NCI-H1092 treated with DMSO at 0.1 percent for 48 hours (cell line): ENCODE measurements at regions not wholly inside any gene's neighbourhood (a gene's known extent, or its start where the extent isn't known, plus 50 kb on each side); places are given as distances from the start of the nearest gene placed in this dataset.
A peak's percentile ranks its signal among the peaks of the same experiment; 100 is the strongest.
"Not testable (repeated sequence)": the region's sequence is repeated elsewhere in the genome, so short reads cannot be mapped to it uniquely, and the experiment has no call there.

Experiments
- DNase-seq: peaks from one replicate; lab custom pipeline; 2025; lab: John Stamatoyannopoulos, UW

DNA sequence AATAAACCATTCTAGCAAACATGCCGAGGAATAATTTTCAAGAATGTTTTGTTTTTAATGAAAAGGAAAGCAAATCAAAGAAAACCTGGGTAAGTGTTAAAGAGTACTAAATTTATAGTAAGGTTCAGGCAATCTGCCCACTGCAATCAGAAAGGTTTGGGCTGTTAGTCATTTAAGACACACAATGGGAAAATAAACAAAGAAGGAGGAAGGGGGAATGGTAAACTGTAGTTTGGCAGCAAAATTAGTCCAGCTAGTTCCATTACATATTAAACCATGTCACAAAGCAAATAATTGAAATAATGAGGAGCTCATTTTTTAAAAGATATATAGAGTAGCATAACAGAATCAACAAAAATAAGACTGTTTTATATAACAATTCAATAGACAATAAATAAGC is 87.5 kb upstream of the COPS8 start:
- DNase-seq = peak; percentile 36

DNA sequence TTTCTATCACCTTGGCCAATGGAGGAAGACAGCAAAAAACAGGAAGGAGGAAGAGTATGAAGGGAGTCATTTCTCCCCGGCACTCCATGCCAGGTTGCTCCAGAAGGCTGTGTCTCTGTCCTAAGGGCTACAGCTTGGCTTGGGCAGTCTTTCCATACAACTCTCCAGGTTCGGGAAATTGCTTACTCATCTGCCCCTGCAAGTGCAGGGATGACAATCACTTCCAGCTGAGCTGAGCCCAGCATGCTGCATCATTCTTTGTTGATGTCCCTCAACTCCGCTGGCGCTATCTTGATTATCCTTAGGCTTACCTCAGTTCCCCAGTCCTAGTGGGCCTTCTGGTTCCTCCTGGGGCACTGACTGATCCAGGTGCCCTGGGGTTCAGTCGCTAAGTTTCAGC is 86.9 kb upstream of the COPS8 start:
- DNase-seq = no peak

GRCh38 chr2:237000481-237000880 is 85.2 kb upstream of the COPS8 start:
- DNase-seq = no peak

DNA sequence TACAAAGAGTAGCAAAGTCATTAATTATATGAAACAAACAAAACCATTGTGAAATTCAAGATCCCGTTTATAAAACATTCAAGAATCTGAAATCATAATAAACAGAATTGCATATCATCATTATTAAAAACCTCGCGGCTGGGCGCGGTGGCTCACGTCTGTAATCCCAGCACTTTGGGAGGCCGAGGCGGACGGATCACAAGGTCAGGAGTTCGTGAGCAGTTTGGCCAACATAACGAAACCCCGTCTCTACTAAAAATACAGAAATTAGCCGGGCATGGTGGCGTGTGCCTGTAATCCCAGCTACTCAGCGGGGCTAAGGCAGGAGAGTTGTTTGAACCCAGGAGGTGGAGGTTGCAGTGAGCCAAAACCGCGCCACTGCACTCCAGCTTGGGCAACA is 80.3 kb upstream of the COPS8 start:
- DNase-seq = not testable (repeated sequence)

- DNase-seq = no peak
Observed at GRCh38 chr2:237011206-237011795, 74.4 kb upstream of the COPS8 start.

DNA sequence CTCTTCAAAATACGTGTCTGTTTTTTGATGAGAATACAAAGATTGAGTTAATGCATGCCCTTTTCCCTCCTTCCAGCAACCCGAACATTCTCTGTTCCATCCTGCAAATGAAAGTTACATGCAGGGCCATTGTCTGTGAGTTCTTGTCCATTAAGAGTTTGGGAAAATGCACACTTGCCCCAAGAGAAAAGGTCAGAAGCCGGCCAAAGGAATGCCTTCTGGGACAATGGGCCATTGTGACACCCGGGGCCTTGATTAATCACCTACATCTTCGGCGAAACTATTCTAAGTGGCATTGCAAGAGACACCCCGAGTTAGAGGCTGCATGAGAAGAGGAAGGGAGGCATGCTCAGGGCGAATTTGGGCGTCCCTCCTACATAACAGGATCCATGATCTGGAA is 73.7 kb upstream of the COPS8 start:
- no peak for DNase-seq

DNA sequence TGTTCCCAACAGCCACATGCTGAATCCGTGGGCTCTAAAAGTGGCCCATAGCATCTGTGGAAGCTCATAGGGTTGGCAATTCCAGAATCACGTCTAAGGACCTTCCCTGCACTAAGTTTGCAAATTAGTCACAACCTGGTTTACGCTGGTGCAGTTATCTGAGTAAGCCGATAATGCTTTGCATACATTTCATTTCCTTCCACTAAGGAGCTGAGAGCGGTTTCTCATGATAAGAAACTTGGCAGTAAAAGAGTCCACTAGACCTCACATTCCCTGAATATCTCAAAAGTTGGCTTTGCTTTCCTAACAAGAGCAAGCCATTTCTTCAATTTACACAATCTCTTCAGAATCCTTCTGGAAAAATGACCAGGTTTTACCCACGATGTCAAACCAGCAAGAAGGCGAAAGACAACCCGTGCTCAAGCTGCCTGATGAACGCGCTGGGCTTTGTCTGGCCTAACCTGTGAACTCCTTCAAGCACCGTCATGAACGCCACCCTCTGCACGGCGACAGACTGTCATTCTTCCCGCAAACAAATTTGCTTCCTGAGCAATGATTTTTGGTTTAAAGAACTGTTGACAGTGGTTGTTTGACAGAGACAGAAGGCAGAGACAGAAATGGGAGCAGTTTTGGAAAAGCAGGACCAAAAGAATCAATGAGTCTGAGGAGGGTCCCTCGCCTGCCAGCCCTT is 73.0 kb upstream of the COPS8 start:
- DNase-seq = no peak

GRCh38 chr2:237016121-237016915 is 69.4 kb upstream of the COPS8 start:
- DNase-seq = no peak

DNA sequence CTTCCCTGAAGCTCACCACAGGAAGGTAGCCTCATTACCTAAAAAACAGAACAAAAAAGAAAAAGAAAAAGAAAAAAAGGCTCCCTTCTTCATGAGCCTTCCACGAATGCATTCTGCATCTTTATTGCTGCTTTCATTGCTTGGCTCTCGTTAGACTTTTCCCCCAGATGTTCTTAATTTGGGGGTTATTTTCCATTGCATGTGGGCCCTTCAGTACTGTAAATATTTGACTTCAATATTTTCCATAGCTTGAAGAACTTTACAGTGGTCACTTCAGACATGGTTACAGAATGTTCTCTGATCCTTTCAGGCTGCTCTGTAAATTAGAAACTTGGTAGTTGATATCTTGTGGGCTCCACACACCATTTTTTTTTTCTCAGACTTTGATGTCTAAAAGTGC is 65.6 kb upstream of the COPS8 start:
- DNase-seq = no peak

DNA sequence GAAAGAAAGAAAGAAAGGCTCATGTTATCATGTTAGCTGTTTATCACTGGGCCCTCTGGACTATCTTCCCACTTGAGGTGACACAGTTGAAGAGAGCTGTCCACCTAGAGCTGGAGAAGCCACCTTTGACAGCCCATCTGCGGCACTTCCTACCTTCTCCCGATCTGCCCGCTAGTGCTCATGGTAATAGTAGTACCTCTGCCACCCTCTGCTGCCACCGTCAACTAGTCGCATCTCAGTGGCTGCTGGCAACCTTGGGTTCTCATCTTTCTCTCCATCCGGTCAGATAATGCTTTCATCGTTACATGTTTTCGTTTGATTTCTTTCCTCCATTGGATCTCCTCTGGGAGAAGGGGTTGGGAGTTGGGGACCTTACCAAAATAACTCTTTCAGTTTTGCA is 63.2 kb upstream of the COPS8 start:
- DNase-seq = peak; percentile 42

GRCh38 chr2:237024255-237024654 is 61.4 kb upstream of the COPS8 start:
- no peak for DNase-seq

DNA sequence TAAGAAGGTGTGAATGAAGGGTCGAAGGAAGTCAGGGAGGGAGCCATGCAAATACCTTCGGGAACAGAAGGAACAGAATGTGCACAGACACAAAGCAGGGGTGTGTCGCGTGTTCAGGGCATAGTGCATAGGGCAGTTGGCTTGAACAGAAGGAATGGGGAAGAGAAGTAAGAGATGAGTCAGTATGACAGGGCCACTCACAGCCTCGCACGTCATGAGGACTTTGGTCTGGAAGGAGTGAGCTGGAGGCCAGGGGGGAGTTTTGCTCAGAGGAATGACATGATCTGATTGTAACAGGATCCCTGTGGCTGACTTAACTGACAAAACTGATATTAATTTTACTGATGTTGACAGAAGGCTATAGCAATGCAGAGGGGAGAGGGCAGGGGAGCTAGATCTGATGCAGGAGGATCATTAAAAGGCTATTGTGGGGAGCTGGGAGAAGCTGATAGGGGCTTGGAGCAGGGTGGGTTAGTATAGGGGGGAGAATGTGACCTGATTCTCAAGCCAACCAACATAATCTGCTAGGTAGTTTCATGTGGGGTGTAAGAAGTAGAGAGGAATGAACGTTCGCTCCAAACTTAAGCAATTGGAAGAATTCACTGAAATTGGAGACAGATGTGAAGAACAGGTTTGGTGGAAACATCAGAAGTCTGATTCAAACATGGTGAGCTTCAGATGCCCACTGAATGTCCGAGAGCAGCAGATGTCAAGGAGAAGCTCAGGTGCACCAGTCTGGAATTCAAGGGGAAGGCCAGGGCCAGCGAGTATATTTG is 60.4 kb upstream of the COPS8 start:
- no peak for DNase-seq

GRCh38 chr2:237026981-237027711 is 58.5 kb upstream of the COPS8 start:
- DNase-seq = peak; percentile 60

DNA sequence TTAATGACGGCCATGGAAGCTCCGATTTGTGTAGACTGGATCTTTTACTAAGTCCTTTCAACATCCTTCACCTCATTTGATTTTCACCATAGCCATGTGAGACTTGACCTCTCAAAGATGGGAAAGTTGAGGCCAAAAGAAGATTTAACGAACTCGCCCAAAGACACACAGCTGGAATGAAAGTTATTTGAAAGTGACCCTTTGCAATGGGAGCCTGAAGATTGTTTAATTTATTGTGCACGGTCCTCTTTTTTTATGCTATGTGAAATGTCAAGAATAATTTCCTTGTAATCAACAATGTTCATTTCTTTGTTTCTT is 58.0 kb upstream of the COPS8 start:
- no peak for DNase-seq

GRCh38 chr2:237030382-237030781 is 55.3 kb upstream of the COPS8 start:
- DNase-seq = no peak

- DNase-seq = no peak
Observed at GRCh38 chr2:237033536-237034060, 52.1 kb upstream of the COPS8 start.

GRCh38 chr2:237035781-237036475 is 49.8 kb upstream of the COPS8 start:
- DNase-seq = no peak
